Neural progenitor cell (in vitro differentiated cells): ENCODE measurements at regions not wholly inside any gene's neighbourhood (a gene's known extent, or its start where the extent isn't known, plus 50 kb on each side); places are given as distances from the start of the nearest gene placed in this dataset.
A peak's percentile ranks its signal among the peaks of the same experiment; 100 is the strongest.

Source experiments
- DNase-seq: peaks from one replicate; pipeline ENCODE4 v3.0.0-alpha.2; 2016; ENCODE audit warnings: low spot score
- H2AFZ ChIP-seq: fragments of 200-600 bp; sonication (generic); replicated peaks from 2 replicates; pipeline ENCODE4 v1.6.1; 2016; ENCODE audit warnings: antibody characterized with exemption
- H3F3A ChIP-seq: fragments of 200-600 bp; sonication (generic); 2 replicates; pipeline ENCODE4 v1.6.1; 2016; ENCODE audit warnings: antibody characterized with exemption, low read depth
- H3K27ac ChIP-seq: fragments of 200-600 bp; sonication (generic); 2 replicates; pipeline ENCODE4 v1.5.1; 2016; ENCODE audit warnings: mild to moderate bottlenecking
- H3K27me3 ChIP-seq: fragments of 200-600 bp; sonication (generic); 2 replicates; pipeline ENCODE4 v1.6.1; 2016; ENCODE audit warnings: mild to moderate bottlenecking, moderate library complexity
- H3K36me3 ChIP-seq: fragments of 200-600 bp; sonication (generic); 2 replicates; pipeline ENCODE4 v1.5.1; 2016
- H3K4me1 ChIP-seq: fragments of 200-600 bp; sonication (generic); 2 replicates; pipeline ENCODE4 v1.6.1; 2016; ENCODE audit warnings: mixed run types
- H3K4me2 ChIP-seq: fragments of 200-600 bp; sonication (generic); 2 replicates; pipeline ENCODE4 v1.6.1; 2016
- H3K4me3 ChIP-seq: fragments of 200-600 bp; sonication (generic); 2 replicates; pipeline ENCODE4 v1.5.1; 2016
- H3K79me2 ChIP-seq: fragments of 200-600 bp; sonication (generic); 2 replicates; pipeline ENCODE4 v1.6.1; 2016; ENCODE audit warnings: low read depth
- H3K9ac ChIP-seq: fragments of 200-600 bp; sonication (generic); 2 replicates; pipeline ENCODE4 v1.6.1; 2016
- H3K9me3 ChIP-seq: fragments of 200-600 bp; sonication (generic); 2 replicates; pipeline ENCODE4 v1.5.1; 2016; ENCODE audit warnings: low read depth
- H4K20me1 ChIP-seq: fragments of 200-600 bp; sonication (generic); 2 replicates; pipeline ENCODE4 v1.6.1; 2016; ENCODE audit warnings: low read depth
- H3K27ac Mint-ChIP-seq: 3 replicates; pipeline ENCODE4 v1.8.0; 2021; ENCODE audit warnings: mixed read lengths
- H3K27me3 Mint-ChIP-seq: 2 replicates; pipeline ENCODE4 v1.8.0; 2022; ENCODE audit warnings: low read depth, mild to moderate bottlenecking, inconsistent platforms, moderate library complexity, mixed read lengths; ENCODE audit not compliant: insufficient read depth
- H3K36me3 Mint-ChIP-seq: 3 replicates; pipeline ENCODE4 v1.8.0; 2021; ENCODE audit warnings: mixed read lengths
- H3K4me1 Mint-ChIP-seq: 3 replicates; pipeline ENCODE4 v1.8.0; 2021; ENCODE audit warnings: mixed read lengths
- H3K4me3 Mint-ChIP-seq: 3 replicates; pipeline ENCODE4 v1.8.0; 2021; ENCODE audit warnings: mild to moderate bottlenecking, moderate library complexity, mixed read lengths
- H3K9me3 Mint-ChIP-seq: 3 replicates; pipeline ENCODE4 v1.8.0; 2020; ENCODE audit warnings: mixed read lengths
- EZH2 ChIP-seq: fragments of 200-600 bp; sonication (generic); IDR thresholded peaks from 2 replicates; pipeline ENCODE4 v1.6.1; 2017; ENCODE audit warnings: antibody characterized with exemption, mild to moderate bottlenecking, moderate library complexity
- EZH2phosphoT487 ChIP-seq: fragments of 200-600 bp; sonication (generic); IDR thresholded peaks from 2 replicates; pipeline ENCODE4 v1.6.1; 2017; ENCODE audit warnings: antibody characterized with exemption
- TF ChIP-seq, protein P1 (sequence below): fragments of 200-600 bp; sonication (generic); IDR thresholded peaks from 2 replicates; pipeline ENCODE4 v1.5.1; 2017; ENCODE audit warnings: antibody characterized with exemption, mild to moderate bottlenecking

DNA sequence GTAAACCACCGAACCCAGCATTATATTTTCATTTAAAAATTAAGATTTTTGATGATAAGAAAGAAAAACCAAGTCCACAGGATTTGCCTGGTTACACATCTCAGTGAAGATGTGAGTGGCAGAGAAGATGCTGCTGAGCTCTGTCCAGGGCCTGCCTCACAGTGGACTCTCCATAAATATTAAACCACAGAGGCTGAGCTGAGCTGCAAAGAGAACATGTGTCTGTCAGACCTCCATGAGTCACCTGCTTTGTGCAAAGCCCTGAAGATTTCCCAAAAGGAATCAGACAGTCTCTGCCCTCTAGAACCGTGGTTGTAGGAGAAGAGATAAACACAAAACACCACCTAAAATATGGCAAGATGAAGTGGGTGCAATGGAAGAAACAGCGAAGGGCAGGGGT lies 127.2 kb upstream of the TSC22D1 start:
- Histone ChIP-seq H4K20me1 (no peaks in the 10 kb centered on the region), H3K4me3 (no peak overlapping the region), H3K27me3 (no peaks in the 10 kb centered on the region), H3F3A (no peaks in the 10 kb centered on the region), H3K9ac (no peak overlapping the region), H3K9me3 (no peaks in the 10 kb centered on the region), H3K36me3 (no peaks in the 10 kb centered on the region), H2AFZ (no peak overlapping the region), H3K79me2 (no peaks in the 10 kb centered on the region), H3K4me2 (no peak overlapping the region), H3K27ac (no peak overlapping the region), H3K4me1 (peaks cover 17% of the 10 kb centered on the region)
- Mint-ChIP-seq H3K4me1 (peaks cover 5% of the 10 kb centered on the region), H3K27me3 (peaks cover 6% of the 10 kb centered on the region), H3K4me3 (no peak overlapping the region), H3K9me3 (peaks cover 14% of the 10 kb centered on the region), H3K36me3 (no peaks in the 10 kb centered on the region), H3K27ac (no peak overlapping the region)
- no peak for TF ChIP-seq EZH2
- TF ChIP-seq, protein P1, sequence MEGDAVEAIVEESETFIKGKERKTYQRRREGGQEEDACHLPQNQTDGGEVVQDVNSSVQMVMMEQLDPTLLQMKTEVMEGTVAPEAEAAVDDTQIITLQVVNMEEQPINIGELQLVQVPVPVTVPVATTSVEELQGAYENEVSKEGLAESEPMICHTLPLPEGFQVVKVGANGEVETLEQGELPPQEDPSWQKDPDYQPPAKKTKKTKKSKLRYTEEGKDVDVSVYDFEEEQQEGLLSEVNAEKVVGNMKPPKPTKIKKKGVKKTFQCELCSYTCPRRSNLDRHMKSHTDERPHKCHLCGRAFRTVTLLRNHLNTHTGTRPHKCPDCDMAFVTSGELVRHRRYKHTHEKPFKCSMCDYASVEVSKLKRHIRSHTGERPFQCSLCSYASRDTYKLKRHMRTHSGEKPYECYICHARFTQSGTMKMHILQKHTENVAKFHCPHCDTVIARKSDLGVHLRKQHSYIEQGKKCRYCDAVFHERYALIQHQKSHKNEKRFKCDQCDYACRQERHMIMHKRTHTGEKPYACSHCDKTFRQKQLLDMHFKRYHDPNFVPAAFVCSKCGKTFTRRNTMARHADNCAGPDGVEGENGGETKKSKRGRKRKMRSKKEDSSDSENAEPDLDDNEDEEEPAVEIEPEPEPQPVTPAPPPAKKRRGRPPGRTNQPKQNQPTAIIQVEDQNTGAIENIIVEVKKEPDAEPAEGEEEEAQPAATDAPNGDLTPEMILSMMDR, result no peak
- TF ChIP-seq EZH2phosphoT487, result no peak
- no peak for DNase-seq

DNA sequence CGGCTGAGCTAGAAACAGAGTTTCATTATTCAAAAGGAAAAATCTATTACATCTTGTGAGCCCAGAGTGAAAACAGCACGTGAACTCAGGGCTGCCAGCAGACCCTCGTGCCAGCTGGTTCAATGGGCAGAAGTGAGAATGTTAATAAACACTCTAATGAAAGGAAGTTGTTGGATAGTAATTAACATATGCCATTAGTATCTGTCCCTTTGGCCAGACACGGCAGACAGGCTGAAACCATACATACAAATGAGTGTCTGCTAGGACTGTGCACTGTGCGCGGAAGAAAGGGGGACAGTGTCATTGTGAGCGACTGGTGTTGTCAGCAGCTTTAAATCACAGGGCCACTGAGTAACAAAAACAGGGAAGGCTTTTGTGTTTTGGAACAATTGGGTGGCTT lies 121.9 kb upstream of the TSC22D1 start:
- Histone ChIP-seq H3K27me3 (no peaks in the 10 kb centered on the region), H4K20me1 (no peaks in the 10 kb centered on the region), H3K4me2 (no peak overlapping the region), H3K27ac (peak overlapping the region; percentile 15), H3K4me3 (no peak overlapping the region), H3K9ac (no peak overlapping the region), H3K36me3 (no peaks in the 10 kb centered on the region), H2AFZ (no peak overlapping the region), H3K79me2 (no peaks in the 10 kb centered on the region), H3F3A (no peaks in the 10 kb centered on the region), H3K9me3 (no peaks in the 10 kb centered on the region), H3K4me1 (peaks cover 10% of the 10 kb centered on the region)
- Mint-ChIP-seq H3K27ac (no peak overlapping the region), H3K36me3 (no peaks in the 10 kb centered on the region), H3K27me3 (peaks cover 2% of the 10 kb centered on the region), H3K4me1 (peaks cover 10% of the 10 kb centered on the region), H3K9me3 (no peaks in the 10 kb centered on the region), H3K4me3 (no peak overlapping the region)
- TF ChIP-seq, protein P1, result no peak
- TF ChIP-seq EZH2phosphoT487 (no peak), EZH2 (no peak)
- peak; percentile 42 for DNase-seq

DNA sequence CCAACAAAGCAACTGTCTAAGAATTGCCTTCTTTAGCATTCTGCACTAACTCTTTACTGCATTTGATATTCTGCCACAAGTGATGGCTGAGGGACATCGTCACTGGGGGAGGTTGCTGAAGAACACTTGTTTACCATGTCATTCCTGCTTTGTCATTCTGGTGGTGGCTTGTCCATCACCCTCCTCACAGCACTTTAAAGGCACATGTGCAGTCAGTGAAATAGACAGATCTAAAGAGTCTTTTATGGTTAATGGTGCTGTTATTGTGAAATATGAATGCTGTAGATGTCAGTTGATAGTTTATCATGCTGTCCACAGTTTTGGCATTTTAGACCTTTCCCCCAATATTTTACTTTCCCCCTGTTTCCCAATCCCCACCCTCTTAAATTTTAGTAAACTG lies 120.9 kb upstream of the TSC22D1 start:
- no peak for DNase-seq
- Histone ChIP-seq H3K9me3 (no peaks in the 10 kb centered on the region), H2AFZ (no peak overlapping the region), H3K27ac (no peak overlapping the region), H3K9ac (no peak overlapping the region), H3K79me2 (no peaks in the 10 kb centered on the region), H3K4me3 (no peak overlapping the region), H3K4me2 (no peak overlapping the region), H3K36me3 (no peaks in the 10 kb centered on the region), H3K27me3 (no peaks in the 10 kb centered on the region), H3K4me1 (peaks cover 10% of the 10 kb centered on the region), H3F3A (no peaks in the 10 kb centered on the region), H4K20me1 (no peaks in the 10 kb centered on the region)
- Mint-ChIP-seq H3K9me3 (no peaks in the 10 kb centered on the region), H3K27me3 (peaks cover 2% of the 10 kb centered on the region), H3K27ac (no peak overlapping the region), H3K4me3 (peak overlapping the region; percentile 18), H3K4me1 (peaks cover 10% of the 10 kb centered on the region), H3K36me3 (no peaks in the 10 kb centered on the region)
- TF ChIP-seq EZH2phosphoT487 (no peak), EZH2 (no peak)
- TF ChIP-seq, protein P1, result no peak

DNA sequence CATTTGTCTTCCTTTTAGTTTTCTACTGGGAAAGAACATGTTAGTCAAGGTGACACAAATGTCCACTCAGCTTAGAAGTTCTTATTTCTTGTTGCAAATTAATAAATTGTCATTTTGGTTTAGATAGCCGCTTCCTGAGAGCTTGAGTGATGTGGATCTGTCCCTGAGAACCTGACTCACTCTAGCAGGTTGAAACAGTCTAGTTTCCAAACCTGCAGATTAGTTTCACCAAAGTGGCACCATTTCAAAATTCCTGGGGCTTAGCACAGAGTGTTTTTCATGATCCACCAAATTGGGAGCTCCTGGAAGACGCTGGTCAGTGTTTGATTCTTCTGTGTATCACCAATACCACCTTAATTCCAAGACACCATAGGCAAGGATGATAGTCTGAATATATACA lies 119.4 kb upstream of the TSC22D1 start:
- no peak for DNase-seq
- Mint-ChIP-seq H3K4me3 (no peak overlapping the region), H3K27ac (no peak overlapping the region), H3K4me1 (peaks cover 10% of the 10 kb centered on the region), H3K27me3 (peaks cover 2% of the 10 kb centered on the region), H3K36me3 (no peaks in the 10 kb centered on the region), H3K9me3 (no peaks in the 10 kb centered on the region)
- H3F3A ChIP-seq, result no peaks in the 10 kb centered on the region
- no peaks in the 10 kb centered on the region for H3K79me2 ChIP-seq
- no peak overlapping the region for H2AFZ ChIP-seq
- H3K27me3 ChIP-seq, result no peaks in the 10 kb centered on the region
- TF ChIP-seq, protein P1, result no peak
- no peak for TF ChIP-seq EZH2phosphoT487
- TF ChIP-seq EZH2, result no peak
- H3K4me2 ChIP-seq, result no peak overlapping the region
- H3K4me3 ChIP-seq, result no peak overlapping the region
- H3K4me1 ChIP-seq, result peaks cover 10% of the 10 kb centered on the region
- no peaks in the 10 kb centered on the region for H3K36me3 ChIP-seq
- no peak overlapping the region for H3K27ac ChIP-seq
- H3K9ac ChIP-seq, result no peak overlapping the region
- no peaks in the 10 kb centered on the region for H3K9me3 ChIP-seq
- no peaks in the 10 kb centered on the region for H4K20me1 ChIP-seq
